K562 (cell line): ENCODE measurements at regions not wholly inside any gene's neighbourhood (a gene's known extent, or its start where the extent isn't known, plus 50 kb on each side); places are given as distances from the start of the nearest gene placed in this dataset.

Source experiments
- ATAC-seq: fragments of 200-7000 bp; cut with Tn5 transposase; 3 replicates; pipeline ENCODE4 v1.9.1; 2020; ENCODE audit warnings: moderate library complexity
- BruUV-seq: library from RNA; stranded (reverse); fragments of 400-500 nt; replicated peaks from 2 replicates; lab custom pipeline; 2021; lab: Mats Ljungman, UMichigan
- CTCF ChIA-PET: fragments of 300-600 bp; formaldehyde crosslinking; extraction: SDS; loops from one replicate; lab custom pipeline; 2021; ENCODE audit warnings: low intra/inter-chr PET ratio; lab: Yijun Ruan, JAX
- POLR2A ChIA-PET: fragments of 300-600, 350-650 bp; sonication (Branson Sonifier 250); formaldehyde crosslinking; extraction: SDS; loops from one replicate; lab custom pipeline; 2021; ENCODE audit warnings: antibody characterized with exemption, inconsistent platforms; lab: Yijun Ruan, JAX
- DNase-seq, 4 experiments: peaks; one replicate each; pipeline versions ENCODE4 v3.0.0 to v3.0.0-alpha.2; 2011 to 2018; ENCODE audit warnings: low spot score in 3 of 4, mixed read lengths in 3 of 4; ENCODE audit errors: extremely low read depth in 1 of 4
- FAIRE-seq: peaks from 2 replicates; lab custom pipeline; 2011; peaks lifted over from hg19 to GRCh38; lab: Jason Lieb, UNC
- H2AFZ ChIP-seq: 2 replicates; pipeline ENCODE4 v1.6.0; 2011; ENCODE audit warnings: low read depth, low read length, control low read depth, inconsistent platforms
- H3K27ac ChIP-seq: fragments of 200-600 bp; 3 replicates; pipeline ENCODE4 v1.8.0; 2011; ENCODE audit warnings: low read depth, mild to moderate bottlenecking, control low read depth, inconsistent platforms, low read length, moderate library complexity, mixed read lengths; ENCODE audit errors: extremely low read depth
- H3K27me3 ChIP-seq, 2 experiments: fragments of 300-600 bp in 1 of 2; 2 replicates in 1 of 2; 3 replicates in 1 of 2; pipeline versions ENCODE4 v1.6.0 to v1.8.0; 2011; ENCODE audit warnings: inconsistent platforms in 2 of 2, low read length in 2 of 2, mild to moderate bottlenecking in 1 of 2, mixed read lengths in 1 of 2, moderate library complexity in 1 of 2; ENCODE audit not compliant: control insufficient read depth in 2 of 2, insufficient read depth in 2 of 2
- H3K36me3 ChIP-seq: fragments of 300-600 bp; 3 replicates; pipeline ENCODE4 v1.8.0; 2011; ENCODE audit warnings: mild to moderate bottlenecking, low read length, inconsistent platforms; ENCODE audit not compliant: control insufficient read depth, insufficient read depth
- H3K4me1 ChIP-seq, 2 experiments: fragments of 200-600 bp in 1 of 2; replicated peaks in 1 of 2; 2 replicates in 1 of 2; 3 replicates in 1 of 2; pipeline versions ENCODE4 v1.5.1 to v1.8.0; 2011; ENCODE audit warnings: inconsistent platforms in 2 of 2, low read length in 2 of 2, mild to moderate bottlenecking in 1 of 2, mixed read lengths in 1 of 2, moderate library complexity in 1 of 2; ENCODE audit not compliant: control insufficient read depth in 2 of 2, insufficient read depth in 2 of 2
- H3K4me2 ChIP-seq: 2 replicates; pipeline ENCODE4 v1.6.1; 2011; ENCODE audit warnings: low read length, control low read depth, inconsistent platforms, mixed read lengths; ENCODE audit not compliant: insufficient read depth
- H3K4me3 ChIP-seq: fragments of 200-600 bp; sonication (generic), shearing (Covaris generic); 2 replicates; pipeline ENCODE4 v1.5.1; 2016; ENCODE audit warnings: control low read depth, inconsistent platforms
- H3K79me2 ChIP-seq: fragments of 200-600 bp; 3 replicates; pipeline ENCODE4 v1.8.0; 2011; ENCODE audit warnings: low read length, inconsistent platforms; ENCODE audit not compliant: control insufficient read depth, insufficient read depth
- H3K9ac ChIP-seq, 2 experiments: 2 replicates each; pipeline versions ENCODE4 v1.6.0 to v1.6.1; 2011; ENCODE audit warnings: low read depth in 2 of 2, low read length in 2 of 2, control low read depth in 1 of 2, inconsistent platforms in 1 of 2, mild to moderate bottlenecking in 1 of 2, mixed read lengths in 1 of 2; ENCODE audit not compliant: insufficient read depth in 1 of 2
- H3K9me1 ChIP-seq: one replicate; pipeline ENCODE4 v1.6.0; 2011; ENCODE audit warnings: inconsistent platforms, mild to moderate bottlenecking, low read length, moderate library complexity; ENCODE audit not compliant: control insufficient read depth, insufficient read depth
- H3K9me3 ChIP-seq: replicated peaks from 2 replicates; pipeline ENCODE4 v1.5.1; 2011; ENCODE audit warnings: low read depth, low read length, inconsistent platforms; ENCODE audit not compliant: control insufficient read depth, insufficient read depth
- H4K20me1 ChIP-seq: replicated peaks from 2 replicates; pipeline ENCODE4 v1.6.1; 2011; ENCODE audit warnings: low read length, inconsistent platforms, mixed read lengths; ENCODE audit not compliant: control insufficient read depth, insufficient read depth
- CSDE1 ChIP-seq, 2 experiments: fragments of 450-650 bp; IDR thresholded peaks; 2 replicates each; pipeline ENCODE4 v1.6.1; 2016; ENCODE audit warnings: mild to moderate bottlenecking in 1 of 2
- CUX1 ChIP-seq: fragments of 200-800 bp; sonication (Bioruptor generic); IDR thresholded peaks from 2 replicates; pipeline ENCODE4 v1.6.1; 2016; ENCODE audit warnings: missing genetic modification characterization, missing compliant biosample characterization
- MAZ ChIP-seq, 2 experiments: fragments of 450-650 bp in 1 of 2; sonication (generic) in 1 of 2; formaldehyde crosslinking; IDR thresholded peaks in 1 of 2; conservative IDR thresholded peaks in 1 of 2; 2 replicates each; pipeline versions ENCODE4 v1.4.0 to v1.5.0; 2020; ENCODE audit warnings: mild to moderate bottlenecking in 1 of 2, missing genetic modification reagents in 1 of 2
- MED1 ChIP-seq: sonication (generic); formaldehyde crosslinking; IDR thresholded peaks from 2 replicates; pipeline ENCODE4 v1.8.1; 2023; ENCODE audit warnings: missing genetic modification reagents, borderline replicate concordance
- NR2C1 ChIP-seq, 2 experiments: fragments of 450-650 bp; IDR thresholded peaks; 2 replicates each; pipeline ENCODE4 v1.6.1; 2017; ENCODE audit warnings: mild to moderate bottlenecking in 2 of 2, antibody characterized with exemption in 1 of 2, inconsistent platforms in 1 of 2, missing compliant biosample characterization in 1 of 2, missing genetic modification characterization in 1 of 2
- PHF21A ChIP-seq: fragments of 450-650 bp; IDR thresholded peaks from 2 replicates; pipeline ENCODE4 v1.6.1; 2017; ENCODE audit warnings: low read depth, borderline replicate concordance
- PYGO2 ChIP-seq: fragments of 450-650 bp; IDR thresholded peaks from 2 replicates; pipeline ENCODE4 v1.6.1; 2016; ENCODE audit warnings: mild to moderate bottlenecking, missing genetic modification characterization, moderate library complexity, missing compliant biosample characterization
- ZNF830 ChIP-seq: fragments of 250-450 bp; sonication (Bioruptor Pico); IDR thresholded peaks from 2 replicates; pipeline ENCODE4 v1.5.0; 2021; ENCODE audit warnings: mild to moderate bottlenecking
- WGBS: fragments of 100-300 bp; shearing (Covaris generic); methylation state at CpG from one replicate; pipeline ENCODE4 v1.1.6; 2016; ENCODE audit warnings: low coverage, mixed read lengths; ENCODE audit not compliant: insufficient coverage; ENCODE audit errors: missing lambda C conversion rate; 5-methylcytosine and 5-hydroxymethylcytosine counted together
- in situ Hi-C: fragments of 300-500 bp; cut with MboI; formaldehyde crosslinking; loops from 4 replicates; pipeline ENCODE4 v1.15.0; 2018; ENCODE audit warnings: inconsistent platforms, mixed read lengths
- intact Hi-C: fragments of 100-400 bp; cut with micrococcal nuclease; formaldehyde crosslinking; loops from 2 replicates; pipeline ENCODE4 v1.14.2; 2022
- TF ChIP-seq, protein P1 (sequence below): sonication (generic); formaldehyde crosslinking; IDR thresholded peaks from 2 replicates; pipeline ENCODE4 v1.8.1; 2023; ENCODE audit warnings: mild to moderate bottlenecking, missing genetic modification reagents, moderate library complexity

DNA sequence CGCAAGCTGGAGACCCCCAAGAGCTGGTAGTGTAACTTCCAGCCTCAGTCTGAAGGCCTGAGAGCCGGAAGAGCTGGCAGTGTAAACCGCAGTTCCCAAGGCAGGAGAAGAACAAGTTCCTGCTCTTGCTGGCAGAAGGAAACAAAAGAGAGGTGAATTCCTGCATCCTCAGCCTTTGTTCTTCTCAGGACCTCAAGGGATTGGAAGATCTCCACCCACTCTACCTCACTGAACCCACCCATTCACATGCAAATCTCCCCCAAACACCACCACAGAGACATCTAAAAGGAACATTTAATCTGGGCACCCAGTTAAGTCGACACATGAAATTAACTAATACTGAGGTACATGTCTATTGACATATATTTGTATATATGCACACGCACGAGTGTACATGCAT, 1310.3 kb downstream of the TBC1D22A start:
- TF ChIP-seq MAZ (CRISPR knock-in tag; conservative IDR thresholded peaks at IDR 0.05 in 1 of 2, IDR thresholded peaks at IDR 0.05 in 1 of 2) = no peak
- no peak for TF ChIP-seq MED1
- TF ChIP-seq PYGO2 (tag) = no peak
- no peak for TF ChIP-seq CSDE1 (IDR thresholded peaks at IDR 0.05)
- H3K36me3 ChIP-seq = no peaks in the 10 kb centered on the region
- 0% methylated on average over 6 of the region's 6 CpGs for WGBS
- ChIA-PET POLR2A (no interaction called here), CTCF (no interaction called here)
- DNase-seq (no peak), FAIRE-seq (no peak), ATAC-seq (no peak)
- H3K4me1 ChIP-seq = no peaks in the 10 kb centered on the region
- peaks cover 0 to 15% of the 10 kb centered on the region in 2 experiments; a peak in 1 of 5 replicates for H3K27me3 ChIP-seq
- intact Hi-C loops = no loop called here
- in situ Hi-C loops = no loop called here
- no peak overlapping the region for H3K27ac ChIP-seq
- no peaks in the 10 kb centered on the region for H3K9me3 ChIP-seq
- H2AFZ ChIP-seq = no peak overlapping the region
- no peak overlapping the region for H3K4me2 ChIP-seq
- H3K9me1 ChIP-seq = no peaks in the 10 kb centered on the region
- BruUV-seq = no TSS peak
- H3K79me2 ChIP-seq = no peaks in the 10 kb centered on the region
- H3K9ac ChIP-seq = no peak overlapping the region
- no peak overlapping the region for H3K4me3 ChIP-seq
- no peaks in the 10 kb centered on the region for H4K20me1 ChIP-seq

- Histone ChIP-seq H2AFZ (no peak overlapping the region), H3K36me3 (no peaks in the 10 kb centered on the region), H3K27ac (no peak overlapping the region), H3K9ac (no peak overlapping the region), H3K4me1 (no peaks in the 10 kb centered on the region), H3K27me3 (peaks cover 0 to 15% of the 10 kb centered on the region in 2 experiments; a peak in 1 of 5 replicates), H3K4me2 (no peak overlapping the region), H3K4me3 (no peak overlapping the region), H3K79me2 (no peaks in the 10 kb centered on the region), H3K9me1 (no peaks in the 10 kb centered on the region), H4K20me1 (no peaks in the 10 kb centered on the region), H3K9me3 (no peaks in the 10 kb centered on the region)
- FAIRE-seq (no peak), ATAC-seq (no peak), DNase-seq (no peak)
- in situ Hi-C loops = no loop called here
- ChIA-PET CTCF (no interaction called here), POLR2A (no interaction called here)
- no TSS peak for BruUV-seq
- WGBS = 0% methylated on average over 7 of the region's 7 CpGs
- intact Hi-C loops = no loop called here
- TF ChIP-seq, protein P1, sequence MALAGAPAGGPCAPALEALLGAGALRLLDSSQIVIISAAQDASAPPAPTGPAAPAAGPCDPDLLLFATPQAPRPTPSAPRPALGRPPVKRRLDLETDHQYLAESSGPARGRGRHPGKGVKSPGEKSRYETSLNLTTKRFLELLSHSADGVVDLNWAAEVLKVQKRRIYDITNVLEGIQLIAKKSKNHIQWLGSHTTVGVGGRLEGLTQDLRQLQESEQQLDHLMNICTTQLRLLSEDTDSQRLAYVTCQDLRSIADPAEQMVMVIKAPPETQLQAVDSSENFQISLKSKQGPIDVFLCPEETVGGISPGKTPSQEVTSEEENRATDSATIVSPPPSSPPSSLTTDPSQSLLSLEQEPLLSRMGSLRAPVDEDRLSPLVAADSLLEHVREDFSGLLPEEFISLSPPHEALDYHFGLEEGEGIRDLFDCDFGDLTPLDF = no peak
- TF ChIP-seq NR2C1 (IDR thresholded peaks at IDR 0.05) (no peak), NR2C1 (tag; IDR thresholded peaks at IDR 0.05) (no peak), PHF21A (no peak), ZNF830 (CRISPR knock-in tag) (no peak), CUX1 (CRISPR knock-in tag) (no peak)
These were observed 1309.4 kb downstream of the TBC1D22A start for GRCh38 chr22:48071828-48072227.
